VCaP (cell line): ENCODE measurements at regions not wholly inside any gene's neighbourhood (a gene's known extent, or its start where the extent isn't known, plus 50 kb on each side); places are given as distances from the start of the nearest gene placed in this dataset.

Experiments
- H3K27ac ChIP-seq: fragments of 450-650 bp; 2 replicates; pipeline ENCODE4 v1.5.1; 2017
- TF ChIP-seq, protein P1 (sequence below): fragments of 450-650 bp; conservative IDR thresholded peaks from 2 replicates; pipeline ENCODE4 v1.5.1; 2017; ENCODE audit warnings: mild to moderate bottlenecking, moderate library complexity

DNA sequence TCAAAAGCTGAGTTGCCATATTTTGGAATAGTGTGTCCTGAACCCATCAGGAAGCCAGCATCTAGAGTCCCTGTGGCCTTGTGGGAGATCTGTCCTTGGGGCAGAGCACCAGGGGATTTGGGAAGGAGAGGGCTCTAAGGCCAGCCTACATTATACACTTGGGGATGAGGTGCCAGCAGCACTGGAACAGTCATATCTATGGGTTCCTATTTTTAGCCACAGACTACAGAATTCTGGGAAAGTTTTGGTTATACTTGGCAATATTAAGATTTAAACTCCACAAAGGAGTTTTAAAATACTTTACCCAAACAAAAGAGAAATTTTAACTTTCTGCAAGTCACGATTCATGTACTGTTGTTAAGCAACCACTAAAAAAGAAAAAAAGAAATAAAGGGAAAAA is 405.7 kb upstream of the MMADHC start:
- H3K27ac ChIP-seq, result no peak overlapping the region
- TF ChIP-seq, protein P1, sequence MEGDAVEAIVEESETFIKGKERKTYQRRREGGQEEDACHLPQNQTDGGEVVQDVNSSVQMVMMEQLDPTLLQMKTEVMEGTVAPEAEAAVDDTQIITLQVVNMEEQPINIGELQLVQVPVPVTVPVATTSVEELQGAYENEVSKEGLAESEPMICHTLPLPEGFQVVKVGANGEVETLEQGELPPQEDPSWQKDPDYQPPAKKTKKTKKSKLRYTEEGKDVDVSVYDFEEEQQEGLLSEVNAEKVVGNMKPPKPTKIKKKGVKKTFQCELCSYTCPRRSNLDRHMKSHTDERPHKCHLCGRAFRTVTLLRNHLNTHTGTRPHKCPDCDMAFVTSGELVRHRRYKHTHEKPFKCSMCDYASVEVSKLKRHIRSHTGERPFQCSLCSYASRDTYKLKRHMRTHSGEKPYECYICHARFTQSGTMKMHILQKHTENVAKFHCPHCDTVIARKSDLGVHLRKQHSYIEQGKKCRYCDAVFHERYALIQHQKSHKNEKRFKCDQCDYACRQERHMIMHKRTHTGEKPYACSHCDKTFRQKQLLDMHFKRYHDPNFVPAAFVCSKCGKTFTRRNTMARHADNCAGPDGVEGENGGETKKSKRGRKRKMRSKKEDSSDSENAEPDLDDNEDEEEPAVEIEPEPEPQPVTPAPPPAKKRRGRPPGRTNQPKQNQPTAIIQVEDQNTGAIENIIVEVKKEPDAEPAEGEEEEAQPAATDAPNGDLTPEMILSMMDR, result no peak

DNA sequence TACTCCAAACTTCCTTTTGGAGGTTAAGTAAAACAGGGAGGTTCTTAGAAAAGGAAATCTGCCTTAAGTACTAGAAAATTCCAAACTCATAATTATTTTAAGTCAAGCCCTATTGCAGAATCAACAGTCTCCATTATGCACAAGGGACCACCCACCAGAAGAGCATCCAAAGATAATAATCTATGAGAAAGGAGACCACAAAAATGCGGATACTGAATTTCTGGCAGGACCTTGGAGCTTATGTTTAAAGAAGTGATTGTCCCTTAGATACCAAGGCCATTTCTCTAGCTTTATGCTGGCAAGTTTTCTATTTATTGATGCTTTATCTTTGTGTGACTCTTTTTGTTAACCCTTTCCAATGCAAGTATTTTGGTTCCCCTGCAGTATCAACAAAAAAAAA is 404.0 kb upstream of the MMADHC start:
- TF ChIP-seq, protein P1, result no peak
- no peak overlapping the region for H3K27ac ChIP-seq

- TF ChIP-seq, protein P1, result no peak
- no peak overlapping the region for H3K27ac ChIP-seq
Observed at GRCh38 chr2:149990965-149991364, 403.4 kb upstream of the MMADHC start.

DNA sequence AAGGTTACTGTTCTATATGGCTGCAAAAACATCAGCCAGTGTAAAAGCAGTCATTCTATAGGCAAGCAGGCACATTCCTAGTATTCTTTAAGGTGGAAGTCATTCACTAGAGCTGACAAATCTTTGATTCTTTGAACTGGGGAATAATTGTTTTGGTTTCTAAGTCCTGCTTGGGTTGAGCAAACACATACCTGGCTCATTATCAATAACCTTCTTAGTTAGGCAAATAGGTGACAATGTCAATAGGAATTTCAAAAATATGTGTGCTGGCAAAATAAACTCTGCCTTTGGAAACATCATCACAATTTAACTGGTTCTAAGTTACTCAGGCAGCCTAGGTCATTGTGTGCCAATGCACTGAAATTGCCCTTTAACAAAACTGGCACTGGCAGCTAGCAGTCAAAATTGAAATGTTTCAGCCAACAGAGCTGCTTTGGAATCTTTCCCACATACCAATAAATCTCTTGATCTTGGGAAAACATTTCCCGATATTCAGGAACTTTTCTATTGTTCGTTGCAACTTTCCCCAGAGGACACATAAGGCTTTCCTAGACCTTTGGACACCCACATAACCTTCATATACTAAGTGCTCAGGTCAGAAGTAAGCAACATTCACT is 402.0 kb upstream of the MMADHC start:
- TF ChIP-seq, protein P1, result no peak
- H3K27ac ChIP-seq, result peak overlapping the region; percentile 25

- TF ChIP-seq, protein P1, result no peak
- peak overlapping the region; percentile 25; the same call in 1 of the 2 replicates for H3K27ac ChIP-seq
Observed at GRCh38 chr2:149988361-149988760, 400.8 kb upstream of the MMADHC start.

GRCh38 chr2:149986861-149987260 is 399.3 kb upstream of the MMADHC start:
- no peak overlapping the region for H3K27ac ChIP-seq
- TF ChIP-seq, protein P1, result no peak

GRCh38 chr2:149984311-149984710 is 396.7 kb upstream of the MMADHC start:
- no peak overlapping the region for H3K27ac ChIP-seq
- TF ChIP-seq, protein P1, result no peak
